GM19438 (cell line): ENCODE measurements at regions not wholly inside any gene's neighbourhood (a gene's known extent, or its start where the extent isn't known, plus 50 kb on each side); places are given as distances from the start of the nearest gene placed in this dataset.

Source experiments
- ATAC-seq: cut with Tn5 transposase; IDR thresholded peaks from one replicate; pipeline ENCODE4 v1.9.1; 2021; ENCODE audit warnings: low read depth; ENCODE audit not compliant: unreplicated experiment

GRCh38 chr6:14924126-14925024 lies 321.5 kb upstream of the JARID2 start:
- ATAC-seq = no peak

- no peak for ATAC-seq
These were observed 320.7 kb upstream of the JARID2 start for GRCh38 chr6:14925025-14925698.

DNA sequence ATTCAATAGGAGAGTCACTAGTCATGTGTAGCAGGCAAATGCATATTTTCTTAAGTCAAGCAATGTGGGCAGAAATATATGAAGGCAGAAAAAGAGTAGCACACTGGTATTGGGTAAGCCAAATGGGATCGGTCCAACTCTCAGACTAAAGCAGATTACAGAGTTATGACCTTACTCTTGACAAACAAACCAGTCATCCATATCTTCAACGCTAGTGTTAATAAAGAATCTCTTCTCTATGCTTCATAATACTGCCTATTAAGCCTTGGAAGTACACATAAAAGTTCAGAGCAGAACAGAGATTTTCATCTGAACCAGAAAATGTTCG lies 320.2 kb upstream of the JARID2 start:
- ATAC-seq = no peak

GRCh38 chr6:14927398-14927797 lies 318.5 kb upstream of the JARID2 start:
- ATAC-seq = no peak

DNA sequence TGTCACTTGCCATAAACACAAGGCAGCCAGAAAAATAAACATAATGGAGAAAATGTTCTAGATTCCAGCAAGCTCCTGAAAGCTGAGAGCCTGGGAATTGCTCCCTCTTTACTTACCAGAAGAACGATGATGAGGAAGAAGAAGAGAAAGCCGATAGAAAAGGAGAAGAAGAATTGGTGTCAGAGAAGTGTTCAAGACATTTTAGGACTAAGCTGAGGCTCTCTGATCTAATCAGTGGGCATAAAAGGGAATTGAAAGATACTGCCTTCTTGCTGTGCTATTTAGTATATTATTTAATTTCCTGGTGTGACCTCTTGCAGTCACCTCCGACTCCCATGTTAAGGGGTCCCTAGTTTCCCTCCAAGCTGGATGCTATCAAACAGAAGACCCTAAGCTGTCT lies 316.6 kb upstream of the JARID2 start:
- ATAC-seq = no peak

- no peak for ATAC-seq
These were observed 315.4 kb upstream of the JARID2 start for GRCh38 chr6:14930366-14930989.

- no peak for ATAC-seq
These were observed 313.2 kb upstream of the JARID2 start for GRCh38 chr6:14932485-14933182.

GRCh38 chr6:14933183-14933544 lies 312.7 kb upstream of the JARID2 start:
- ATAC-seq = no peak

DNA sequence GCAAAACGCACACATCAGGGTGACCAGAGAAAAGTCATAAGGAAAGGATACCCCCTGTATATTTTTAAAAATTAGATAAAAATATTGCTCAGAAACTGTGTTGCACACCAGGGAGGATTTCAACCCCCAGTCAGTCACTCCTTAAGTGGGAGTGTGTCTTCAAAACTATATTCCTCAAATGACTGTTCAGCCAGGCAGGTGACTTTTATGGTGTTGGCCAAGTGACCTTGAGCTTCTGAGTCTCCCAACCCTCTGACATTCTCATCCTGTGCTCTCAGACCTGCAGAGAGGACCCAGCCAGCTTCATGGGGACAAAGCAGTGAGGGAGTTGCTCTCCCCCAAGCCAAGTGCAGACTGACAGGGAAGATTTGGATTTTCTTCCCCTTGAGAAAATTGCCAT lies 311.9 kb upstream of the JARID2 start:
- ATAC-seq = no peak

DNA sequence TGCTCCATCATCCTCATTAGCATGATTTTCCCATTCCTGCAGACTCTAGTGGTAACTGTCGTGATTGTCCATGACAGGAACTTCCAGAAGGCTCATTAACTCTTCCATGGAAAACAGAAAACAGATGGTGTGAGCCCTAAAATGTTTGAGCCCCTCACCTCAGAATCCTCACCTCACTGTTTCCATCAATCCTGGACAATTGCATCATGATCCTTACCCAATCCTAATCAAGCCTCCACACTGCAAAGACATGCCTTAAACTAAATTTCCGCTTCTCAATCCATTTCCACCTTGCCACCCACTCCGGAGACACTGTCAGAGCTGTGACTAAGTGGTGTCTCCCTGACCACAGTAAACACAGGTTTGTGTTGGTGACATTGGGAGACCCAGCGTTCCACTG lies 311.0 kb upstream of the JARID2 start:
- ATAC-seq = no peak

GRCh38 chr6:14936861-14937260 lies 309.0 kb upstream of the JARID2 start:
- no peak for ATAC-seq

GRCh38 chr6:14943116-14943515 lies 302.8 kb upstream of the JARID2 start:
- no peak for ATAC-seq

GRCh38 chr6:14944593-14944992 lies 301.3 kb upstream of the JARID2 start:
- ATAC-seq = no peak

GRCh38 chr6:14945461-14946185 lies 300.2 kb upstream of the JARID2 start:
- no peak for ATAC-seq

- no peak for ATAC-seq
These were observed 299.1 kb upstream of the JARID2 start for GRCh38 chr6:14946753-14947152.

DNA sequence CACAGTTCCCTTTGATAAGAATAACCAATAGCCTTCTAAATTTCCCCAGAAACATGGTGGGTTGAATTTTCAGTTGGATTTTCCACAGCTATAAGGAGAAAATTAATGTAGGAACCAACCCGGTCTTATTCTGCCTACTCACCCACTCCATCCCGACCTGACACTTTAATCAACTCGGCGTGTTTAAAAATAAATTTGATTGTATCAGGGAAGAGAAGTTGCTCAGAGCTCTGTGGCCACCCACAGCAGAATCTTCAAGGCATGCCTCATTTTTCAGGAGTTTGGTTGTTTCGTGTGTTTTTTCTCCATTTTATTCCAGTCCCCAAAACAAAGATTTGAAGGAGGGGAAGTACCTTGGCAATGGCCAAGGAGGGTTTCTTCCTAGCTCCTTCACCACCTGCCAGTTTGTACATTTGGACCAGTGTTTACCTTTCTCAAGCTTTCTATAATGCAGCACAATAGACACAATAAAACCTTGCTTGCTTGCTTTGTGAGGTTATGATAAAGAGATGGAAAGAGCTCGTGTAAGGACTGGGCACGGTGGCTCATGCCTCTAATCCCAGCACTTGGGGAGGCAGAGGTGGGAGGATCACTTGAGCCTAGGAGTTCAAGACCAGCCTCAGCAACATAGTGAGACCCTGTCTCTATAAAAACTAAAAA lies 297.2 kb upstream of the JARID2 start:
- no peak for ATAC-seq

DNA sequence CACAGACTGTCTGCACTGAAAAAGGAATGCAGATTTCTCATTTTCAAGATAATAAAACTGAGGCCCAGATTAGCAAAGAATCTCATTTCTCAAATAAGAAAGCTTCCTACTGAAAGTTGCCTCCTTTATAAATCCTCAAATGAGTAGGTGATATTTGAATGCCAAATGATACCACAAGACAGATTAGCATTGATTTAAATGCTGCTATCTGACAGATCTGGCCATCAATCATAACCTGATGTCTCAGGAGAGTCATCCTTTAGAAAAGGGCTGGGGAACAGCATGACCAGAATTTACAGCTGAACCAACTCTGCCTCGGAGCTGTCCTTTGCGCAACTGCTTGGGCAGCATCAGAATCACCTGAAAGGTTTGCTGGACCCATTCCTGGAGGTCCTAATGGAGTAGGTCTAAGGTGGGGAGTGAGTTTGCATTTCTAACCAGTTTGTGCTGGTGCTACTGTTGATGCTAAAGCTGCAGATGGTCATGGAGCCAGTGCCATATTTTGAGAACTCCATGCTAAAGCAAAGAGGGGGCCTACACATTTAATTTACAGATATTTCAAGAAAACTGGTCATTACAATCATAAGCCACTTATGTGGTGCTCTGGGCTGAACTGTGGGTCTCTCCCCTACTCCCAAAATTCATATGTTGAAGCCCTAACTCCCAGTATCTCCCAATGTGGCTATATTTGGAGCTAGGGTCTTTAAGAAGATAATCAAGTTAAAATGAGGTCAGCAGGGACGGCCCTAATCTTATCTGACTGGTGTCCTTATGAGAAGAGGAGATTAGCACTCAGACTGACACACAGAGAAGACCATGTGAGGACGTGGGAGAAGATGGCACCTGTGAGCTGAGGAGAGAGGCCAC lies 295.5 kb upstream of the JARID2 start:
- ATAC-seq = no peak

- ATAC-seq = no peak
These were observed 294.9 kb upstream of the JARID2 start for GRCh38 chr6:14950970-14951276.

- no peak for ATAC-seq
These were observed 294.2 kb upstream of the JARID2 start for GRCh38 chr6:14951704-14952103.
